ENCODE measurements at regions not wholly inside any gene's neighbourhood (a gene's known extent, or its start where the extent isn't known, plus 50 kb on each side); places are given as distances from the start of the nearest gene placed in this dataset.

- in situ Hi-C loops (cut with HindIII; ENCODE audit: extremely low pct_ligation_motif_present, low pct_unique_long_range_greater_than_20kb): no loop called here
- Histone ChIP-seq H3K4me2 (ENCODE audit: low read depth, low read length) (no peak overlapping the region), H3K9ac (ENCODE audit: insufficient read depth, low read depth, low read length) (no peak overlapping the region), H3K9me3 (ENCODE audit: low read length) (0 out of 2 replicates have a peak, but pooled peaks cover 6% of the 10 kb centered on the region), H3K27me3 (ENCODE audit: control insufficient read depth in 1 of 2, insufficient read depth in 2 of 2, low read length in 2 of 2) (no peaks in the 10 kb centered on the region), H2AFZ (ENCODE audit: low read length) (no peak overlapping the region), H3K36me3 (replicated peaks in 1 of 2; ENCODE audit: control insufficient read depth in 1 of 2, insufficient read depth in 2 of 2, low read length in 2 of 2) (no peaks in the 10 kb centered on the region), H3K27ac (ENCODE audit: extremely low read length, insufficient read depth, low read length) (no peak overlapping the region), H3K4me1 (ENCODE audit: insufficient read depth, low read length) (no peaks in the 10 kb centered on the region), H3K79me2 (ENCODE audit: insufficient read depth, low read length) (no peaks in the 10 kb centered on the region), H3K4me3 (replicated peaks in 1 of 3; ENCODE audit: insufficient read depth in 1 of 3, low read depth in 2 of 3, low read length in 3 of 3) (no peak overlapping the region), H4K20me1 (ENCODE audit: insufficient read depth, low read length) (no peaks in the 10 kb centered on the region)
- TF ChIP-seq CBX1 (IDR thresholded peaks at IDR 0.05; ENCODE audit: low read depth) (no peak), SMYD3 (CRISPR knock-in tag; IDR thresholded peaks at IDR 0.05) (no peak), RFX5 (IDR thresholded peaks at IDR 0.05; ENCODE audit: low read depth, low read length) (no peak), KLF9 (CRISPR knock-in tag; IDR thresholded peaks at IDR 0.05; ENCODE audit: low read depth) (no peak), NPAS2 (CRISPR knock-in tag; IDR thresholded peaks at IDR 0.05; ENCODE audit: borderline replicate concordance) (no peak), ETV5 (CRISPR knock-in tag; IDR thresholded peaks at IDR 0.05; ENCODE audit: borderline replicate concordance) (no peak), NBN (conservative IDR thresholded peaks at IDR 0.05) (no peak)
- DNase-seq (ENCODE audit: low spot score): no peak
- intact Hi-C loops (cut with micrococcal nuclease; ENCODE audit: unreplicated experiment): no loop called here
- ChIA-PET POLR2A (no interaction called here), CTCF (ENCODE audit: low intra/inter-chr PET ratio, low total read pairs) (no interaction called here)
- no peak for FAIRE-seq
- WGBS (ENCODE audit: low lambda C conversion rate): 5% methylated on average over 2 of the region's 3 CpGs
- no TSS peak for BruUV-seq (replicated peaks)
- no peak for ATAC-seq
These were observed 628.1 kb downstream of the PLPP3 start for GRCh38 chr1:55951291-55951690.

- no peak for DNase-seq (ENCODE audit: low spot score)
- Histone ChIP-seq H3K4me3 (replicated peaks in 1 of 3; ENCODE audit: insufficient read depth in 1 of 3, low read depth in 2 of 3, low read length in 3 of 3) (no peak overlapping the region), H3K36me3 (replicated peaks in 1 of 2; ENCODE audit: control insufficient read depth in 1 of 2, insufficient read depth in 2 of 2, low read length in 2 of 2) (no peaks in the 10 kb centered on the region), H2AFZ (ENCODE audit: low read length) (no peak overlapping the region), H3K27me3 (ENCODE audit: control insufficient read depth in 1 of 2, insufficient read depth in 2 of 2, low read length in 2 of 2) (no peaks in the 10 kb centered on the region), H4K20me1 (ENCODE audit: insufficient read depth, low read length) (no peaks in the 10 kb centered on the region), H3K79me2 (ENCODE audit: insufficient read depth, low read length) (no peaks in the 10 kb centered on the region), H3K4me1 (ENCODE audit: insufficient read depth, low read length) (no peaks in the 10 kb centered on the region), H3K9me3 (ENCODE audit: low read length) (no peaks in the 10 kb centered on the region), H3K4me2 (ENCODE audit: low read depth, low read length) (no peak overlapping the region), H3K9ac (ENCODE audit: insufficient read depth, low read depth, low read length) (no peak overlapping the region), H3K27ac (ENCODE audit: extremely low read length, insufficient read depth, low read length) (no peak overlapping the region)
- in situ Hi-C loops (cut with HindIII; ENCODE audit: extremely low pct_ligation_motif_present, low pct_unique_long_range_greater_than_20kb): no loop called here
- POLR2A ChIA-PET: no interaction called here
- CTCF ChIA-PET (ENCODE audit: low intra/inter-chr PET ratio, low total read pairs): no interaction called here
- no peak for ATAC-seq
- intact Hi-C loops (cut with micrococcal nuclease; ENCODE audit: unreplicated experiment): no loop called here
- no peak for FAIRE-seq
- WGBS (ENCODE audit: low lambda C conversion rate): 0% methylated on average over 1 of the region's 1 CpG
- no TSS peak for BruUV-seq (replicated peaks)
- TF ChIP-seq NR0B2 (CRISPR knock-in tag; IDR thresholded peaks at IDR 0.05) (no peak), ZNF556 (CRISPR knock-in tag; IDR thresholded peaks at IDR 0.05; ENCODE audit: borderline replicate concordance) (no peak), DPF2 (CRISPR knock-in tag; IDR thresholded peaks at IDR 0.05; ENCODE audit: borderline replicate concordance, low read depth) (no peak), HBP1 (CRISPR knock-in tag; IDR thresholded peaks at IDR 0.05; ENCODE audit: low read depth) (no peak), RERE (CRISPR knock-in tag; IDR thresholded peaks at IDR 0.05; ENCODE audit: low read depth) (no peak), PHF5A (CRISPR knock-in tag; IDR thresholded peaks at IDR 0.05; ENCODE audit: low read depth, unreplicated experiment) (no peak), KDM5A (IDR thresholded peaks at IDR 0.05; ENCODE audit: borderline replicate concordance, low read length) (no peak)
These were observed 631.9 kb downstream of the PLPP3 start for GRCh38 chr1:55947446-55947845.
